Skin of body (tissue), 1 donor: ENCODE measurements at regions not wholly inside any gene's neighbourhood (a gene's known extent, or its start where the extent isn't known, plus 50 kb on each side); places are given as distances from the start of the nearest gene placed in this dataset.
"Not testable (repeated sequence)": the region's sequence is repeated elsewhere in the genome, so short reads cannot be mapped to it uniquely, and the experiment has no call there.

ENCODE experiments used
- DNase-seq: peaks from one replicate; lab custom pipeline; 2025; lab: John Stamatoyannopoulos, UW

GRCh38 chr17:33819539-33819938 is 435.5 kb upstream of the CCL2 start:
- no peak for DNase-seq

DNA sequence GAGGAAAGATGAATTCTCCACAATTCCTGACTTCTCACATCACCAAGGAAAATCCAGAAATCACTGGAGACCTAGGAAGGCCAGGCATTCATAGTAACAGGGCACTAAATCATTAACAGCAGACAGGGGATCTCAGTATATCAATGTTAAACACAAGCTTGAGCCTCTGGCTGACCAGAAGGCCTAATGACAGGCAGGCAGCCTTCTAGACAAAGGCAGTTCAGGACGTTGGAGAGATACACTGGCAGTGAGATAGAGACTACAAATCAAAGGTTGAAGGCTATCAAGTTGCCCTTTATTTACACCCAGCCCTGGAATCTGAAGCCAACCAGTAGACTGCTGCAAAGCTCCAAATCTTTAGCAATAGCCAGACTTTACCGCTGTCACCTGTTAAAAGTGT is 422.8 kb upstream of the CCL2 start:
- DNase-seq, result no peak

- no peak for DNase-seq
Observed at GRCh38 chr17:33837281-33837680, 417.8 kb upstream of the CCL2 start.

- DNase-seq, result no peak
Observed at GRCh38 chr17:33838281-33838680, 416.8 kb upstream of the CCL2 start.

DNA sequence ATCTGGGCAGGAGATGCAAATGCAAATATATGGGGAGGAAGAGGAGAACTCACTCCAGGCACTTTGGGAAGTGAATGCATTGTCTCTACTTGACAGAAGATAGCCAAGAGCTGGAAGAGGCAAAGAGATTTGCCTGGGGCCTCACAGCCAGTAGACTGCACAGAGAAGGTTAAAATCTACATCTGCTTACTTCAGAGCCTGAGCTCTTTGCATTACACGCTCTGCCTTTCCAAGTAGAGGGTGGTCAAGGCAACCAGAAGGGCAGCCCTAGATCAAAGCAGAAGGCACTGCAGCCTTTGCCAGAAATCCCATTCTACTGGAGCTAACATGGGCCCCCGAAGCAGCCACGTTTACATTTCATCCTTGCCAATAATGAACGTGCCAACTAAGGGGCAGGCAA is 407.2 kb upstream of the CCL2 start:
- DNase-seq, result no peak

- no peak for DNase-seq
Observed at GRCh38 chr17:33848433-33848832, 406.7 kb upstream of the CCL2 start.

DNA sequence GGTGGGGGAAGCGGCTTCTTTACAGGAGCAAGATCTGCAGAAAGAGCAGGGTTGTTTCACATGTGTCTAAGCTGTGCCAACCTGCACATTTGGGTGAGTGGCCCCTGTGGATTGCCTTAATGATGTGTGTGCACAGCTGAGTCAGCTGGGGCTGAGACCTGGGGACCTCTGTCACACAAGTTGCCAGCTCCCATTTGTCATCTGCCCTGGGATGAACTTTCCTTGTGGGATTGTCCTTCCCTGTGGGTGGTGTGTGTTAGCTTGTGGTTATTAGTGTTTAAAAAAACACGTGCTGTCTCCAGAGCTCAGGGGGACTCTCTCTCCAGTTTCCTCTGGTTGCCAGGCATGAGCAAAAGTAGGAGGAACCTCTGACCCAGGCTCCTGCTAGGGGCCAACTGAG is 400.5 kb upstream of the CCL2 start:
- DNase-seq, result no peak

- DNase-seq, result no peak
Observed at GRCh38 chr17:33858121-33858520, 397.0 kb upstream of the CCL2 start.

DNA sequence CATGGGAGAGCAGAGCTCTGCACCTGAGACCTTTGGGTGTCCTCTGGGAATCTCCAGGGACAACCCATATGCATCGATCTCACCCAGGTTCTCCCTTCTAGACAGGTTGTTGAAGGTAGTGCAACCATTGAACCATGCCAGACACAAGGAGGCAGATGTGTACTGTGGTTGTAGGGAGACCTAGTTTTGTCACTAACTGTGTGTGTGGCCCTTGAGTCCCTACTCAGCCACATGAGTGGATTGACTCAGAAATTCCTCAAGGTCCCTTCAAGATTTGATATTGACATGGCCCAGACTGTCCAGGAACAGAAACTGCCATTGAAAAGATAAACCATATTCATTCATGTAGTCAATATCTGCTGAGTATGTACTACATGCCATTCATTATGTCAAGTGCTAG is 396.4 kb upstream of the CCL2 start:
- DNase-seq, result no peak

DNA sequence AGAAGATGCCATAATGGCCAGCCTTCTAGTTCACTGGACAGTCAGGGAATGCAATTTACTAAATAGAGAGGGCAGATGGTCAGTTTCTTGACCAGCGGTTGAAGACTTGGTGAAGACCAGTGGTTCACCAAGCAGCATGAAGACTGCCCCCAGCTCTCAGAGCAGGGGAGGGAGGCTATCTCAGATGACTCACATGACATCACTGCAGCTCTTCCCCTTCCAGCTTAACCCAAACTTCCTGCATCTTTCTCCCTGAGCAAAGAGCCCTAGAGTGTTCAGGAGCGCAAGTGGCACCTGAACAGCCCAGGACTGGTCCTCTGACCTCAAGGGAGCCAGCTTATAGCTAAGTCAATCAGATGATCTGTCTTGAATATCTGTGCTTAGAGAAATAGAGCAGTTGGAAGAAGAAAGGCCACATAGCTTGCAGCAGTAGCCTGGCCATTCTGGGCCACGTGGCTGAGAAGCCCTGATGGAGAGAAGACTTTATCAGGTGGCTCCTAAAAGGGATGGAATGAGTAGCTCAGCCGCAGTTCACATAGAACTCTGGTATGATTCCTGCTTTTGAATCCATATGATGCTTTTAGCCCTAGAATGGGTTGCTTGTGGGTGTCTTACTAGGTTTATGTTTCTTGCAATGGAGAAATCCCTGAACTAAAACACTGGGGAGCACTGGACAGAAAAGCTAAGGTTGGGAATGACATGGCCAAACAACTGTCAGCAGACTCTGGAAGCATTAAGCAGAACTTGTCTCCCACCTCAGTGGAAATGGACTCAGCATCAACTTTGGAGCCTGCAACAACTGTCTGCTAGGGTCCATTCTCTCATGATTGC is 392.1 kb upstream of the CCL2 start:
- DNase-seq, result no peak

- no peak for DNase-seq
Observed at GRCh38 chr17:33864758-33865229, 390.3 kb upstream of the CCL2 start.

GRCh38 chr17:33868899-33869298 is 386.2 kb upstream of the CCL2 start:
- no peak for DNase-seq

GRCh38 chr17:33870936-33871335 is 384.1 kb upstream of the CCL2 start:
- DNase-seq, result no peak

DNA sequence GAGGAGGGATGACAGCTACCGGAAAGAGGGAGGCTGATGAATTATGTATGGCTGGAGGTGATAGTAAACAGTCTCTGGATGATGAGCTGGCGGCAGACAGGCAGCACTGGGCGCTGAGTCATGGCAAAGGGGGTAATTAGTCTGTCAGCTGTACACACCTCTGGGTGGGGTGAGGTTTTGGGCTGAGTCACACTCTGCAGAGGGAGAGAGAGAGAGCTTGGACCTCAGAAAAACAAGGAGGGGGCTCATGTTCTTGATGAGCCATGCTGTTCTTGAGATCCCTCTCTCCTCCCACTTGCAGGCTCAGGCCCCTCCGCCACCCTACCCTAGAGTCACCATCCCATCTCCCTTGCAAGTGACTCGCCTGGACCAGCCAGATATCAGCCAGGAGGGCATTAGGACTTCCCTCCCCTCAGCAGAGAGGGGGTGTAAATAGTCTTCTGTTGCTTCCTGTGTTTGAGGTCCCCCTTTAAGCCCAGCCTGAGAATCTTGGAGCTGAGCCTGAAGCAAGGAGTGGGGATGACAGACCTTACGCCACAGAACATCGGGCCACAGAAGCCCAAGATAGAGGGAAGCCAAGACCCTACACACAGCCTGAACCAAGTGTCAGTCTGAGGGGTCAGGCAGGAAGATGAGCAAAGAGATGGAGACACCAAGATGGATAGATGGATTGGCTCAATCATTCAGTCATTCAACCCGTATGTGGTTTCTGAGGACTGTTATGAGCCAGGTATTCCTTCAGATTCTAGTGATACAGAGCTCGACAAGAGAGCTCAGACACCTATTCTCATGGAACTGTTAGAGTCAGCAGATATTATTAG is 383.2 kb upstream of the CCL2 start:
- no peak for DNase-seq

- DNase-seq, result no peak
Observed at GRCh38 chr17:33873201-33873617, 381.9 kb upstream of the CCL2 start.

GRCh38 chr17:33874617-33875060 is 380.4 kb upstream of the CCL2 start:
- no peak for DNase-seq

DNA sequence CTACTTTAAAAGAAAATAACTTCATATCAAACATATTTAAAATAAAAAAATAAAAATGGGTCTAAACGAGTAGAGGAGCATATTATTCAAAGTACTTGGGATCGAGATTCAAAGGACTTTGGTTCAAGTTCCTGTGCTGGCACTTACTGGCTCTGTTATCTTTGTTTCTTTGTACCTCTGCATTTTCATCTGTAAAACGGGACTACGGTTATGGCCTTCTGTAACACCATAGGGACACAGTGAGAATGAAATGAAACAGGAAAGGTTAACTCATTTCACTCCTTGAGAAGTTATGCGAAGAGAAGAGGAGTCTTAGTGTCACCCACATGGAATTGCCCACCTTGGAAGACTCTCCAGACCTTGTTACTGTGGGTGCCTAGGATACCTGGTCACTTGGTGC is 379.1 kb upstream of the CCL2 start:
- DNase-seq, result no peak

DNA sequence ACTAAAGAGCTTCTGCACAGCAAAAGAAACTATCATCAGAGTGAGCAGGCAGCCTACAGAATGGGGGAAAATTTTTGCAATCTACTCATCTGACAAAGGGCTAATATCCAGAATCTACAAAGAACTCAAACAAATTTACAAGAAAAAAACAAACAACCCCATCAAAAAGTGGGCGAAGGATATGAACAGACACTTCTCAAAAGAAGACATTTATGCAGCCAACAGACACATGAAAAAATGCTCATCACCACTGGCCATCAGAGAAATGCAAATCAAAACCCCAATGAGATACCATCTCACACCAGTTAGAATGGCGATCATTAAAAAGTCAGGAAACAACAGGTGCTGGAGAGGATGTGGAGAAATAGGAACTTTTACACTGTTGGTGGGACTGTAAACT is 372.8 kb upstream of the CCL2 start:
- not testable (repeated sequence) for DNase-seq

DNA sequence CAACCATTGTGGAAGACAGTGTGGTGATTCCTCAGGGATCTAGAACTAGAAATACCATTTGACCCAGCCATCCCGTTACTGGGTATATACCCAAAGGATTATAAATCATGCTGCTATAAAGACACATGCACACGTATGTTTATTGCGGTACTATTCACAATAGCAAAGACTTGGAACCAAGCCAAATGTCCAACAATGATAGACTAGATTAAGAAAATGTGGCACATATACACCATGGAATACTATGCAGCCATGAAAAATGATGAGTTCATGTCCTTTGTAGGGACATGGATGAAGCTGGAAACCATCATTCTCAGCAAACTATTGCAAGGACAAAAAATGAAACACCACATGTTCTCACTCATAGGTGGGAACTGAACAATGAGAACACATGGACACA is 372.4 kb upstream of the CCL2 start:
- not testable (repeated sequence) for DNase-seq

- DNase-seq, result no peak
Observed at GRCh38 chr17:33888455-33888854, 366.6 kb upstream of the CCL2 start.

DNA sequence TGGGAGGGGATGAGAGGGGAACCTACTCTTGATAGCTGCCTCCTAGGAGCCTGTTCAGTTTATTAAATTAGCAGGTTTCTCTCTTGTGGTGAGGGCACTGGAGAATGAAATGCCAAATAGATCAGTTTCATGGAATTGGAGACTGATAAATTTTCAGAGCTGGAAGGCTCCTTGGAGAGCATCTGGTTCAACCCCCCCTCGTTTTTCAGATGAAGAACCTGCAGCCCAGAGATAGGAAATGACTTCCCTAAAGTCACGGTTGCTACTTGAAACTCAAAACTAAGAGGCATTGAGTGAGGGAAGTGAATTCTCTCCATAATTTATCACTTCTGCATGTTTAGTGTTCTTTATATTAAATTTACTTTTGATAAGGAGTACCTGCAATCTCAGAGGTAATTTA is 366.0 kb upstream of the CCL2 start:
- no peak for DNase-seq

DNA sequence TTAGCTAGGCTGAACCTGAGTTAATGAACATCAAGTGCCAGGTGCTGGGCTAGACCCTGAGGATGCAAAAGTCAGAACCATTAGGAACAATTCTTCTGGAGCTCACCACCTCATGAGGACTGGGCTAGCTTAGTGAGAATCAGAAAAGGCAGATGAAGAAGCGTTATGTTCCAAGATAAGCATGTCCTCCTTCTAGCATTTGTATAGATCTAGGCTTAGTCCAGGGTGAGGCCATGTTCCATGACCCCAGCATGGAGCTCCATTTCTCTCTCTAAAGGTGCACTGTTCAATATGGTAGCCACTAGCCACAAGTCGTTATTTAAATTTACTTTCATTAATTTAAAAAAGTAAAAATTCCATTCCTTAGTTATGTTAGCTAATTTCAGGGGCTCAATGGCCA is 365.3 kb upstream of the CCL2 start:
- DNase-seq, result no peak
